ENCODE measurements at regions not wholly inside any gene's neighbourhood (a gene's known extent, or its start where the extent isn't known, plus 50 kb on each side); places are given as distances from the start of the nearest gene placed in this dataset.
"Not testable (repeated sequence)": the region's sequence is repeated elsewhere in the genome, so short reads cannot be mapped to it uniquely, and the experiment has no call there.

GRCh38 chr5:104551628-104552027, 989.0 kb upstream of the NUDT12 start:
- Histone ChIP-seq H3K4me3 (no peak overlapping the region), H3K27ac (no peak overlapping the region), H3K9me3 (no peaks in the 10 kb centered on the region), H3K4me1 (replicated peaks) (no peaks in the 10 kb centered on the region), H3K36me3 (no peaks in the 10 kb centered on the region), H3K27me3 (replicated peaks; ENCODE audit: insufficient read depth) (no peaks in the 10 kb centered on the region)
- intact Hi-C loops (cut with DNase I) = no loop called here
- 55% methylated on average over 3 of the region's 3 CpGs for WGBS
- DNase-seq (ENCODE audit: low spot score) = no peak
- TF ChIP-seq CTCF (IDR thresholded peaks at IDR 0.05) (no peak), POLR2A (IDR thresholded peaks at IDR 0.05) (no peak), POLR2AphosphoS5 (IDR thresholded peaks at IDR 0.05) (no peak)

- DNase-seq (ENCODE audit: low spot score); H3K27ac ChIP-seq; H3K4me3 ChIP-seq; H3K9me3 ChIP-seq; H3K36me3 ChIP-seq; intact Hi-C loops (cut with DNase I); H3K27me3 ChIP-seq (replicated peaks; ENCODE audit: insufficient read depth); H3K4me1 ChIP-seq (replicated peaks): not testable (repeated sequence)
- 72% methylated on average over 6 of the region's 6 CpGs for WGBS
These were observed 984.3 kb upstream of the NUDT12 start for GRCh38 chr5:104546871-104547270.

GRCh38 chr5:104541141-104541785, 978.7 kb upstream of the NUDT12 start:
- TF ChIP-seq POLR2A (IDR thresholded peaks at IDR 0.05) (no peak), CTCF (IDR thresholded peaks at IDR 0.05) (no peak), POLR2AphosphoS5 (IDR thresholded peaks at IDR 0.05) (no peak)
- H3K9me3 ChIP-seq = no peaks in the 10 kb centered on the region
- no peaks in the 10 kb centered on the region for H3K4me1 ChIP-seq (replicated peaks)
- no peaks in the 10 kb centered on the region for H3K36me3 ChIP-seq
- H3K27ac ChIP-seq = no peak overlapping the region
- intact Hi-C loops (cut with DNase I) = no loop called here
- WGBS = 81% methylated on average over 1 of the region's 1 CpG
- H3K4me3 ChIP-seq = no peak overlapping the region
- no peak for DNase-seq (ENCODE audit: low spot score)
- no peaks in the 10 kb centered on the region for H3K27me3 ChIP-seq (replicated peaks; ENCODE audit: insufficient read depth)

GRCh38 chr5:104540448-104540847, 977.9 kb upstream of the NUDT12 start:
- no peaks in the 10 kb centered on the region for H3K4me1 ChIP-seq (replicated peaks)
- no peak for TF ChIP-seq POLR2A (IDR thresholded peaks at IDR 0.05)
- TF ChIP-seq POLR2AphosphoS5 (IDR thresholded peaks at IDR 0.05) = no peak
- no peak for TF ChIP-seq CTCF (IDR thresholded peaks at IDR 0.05)
- no peaks in the 10 kb centered on the region for H3K9me3 ChIP-seq
- H3K27me3 ChIP-seq (replicated peaks; ENCODE audit: insufficient read depth) = no peaks in the 10 kb centered on the region
- 17% methylated on average over 1 of the region's 1 CpG for WGBS
- DNase-seq (ENCODE audit: low spot score) = no peak
- intact Hi-C loops (cut with DNase I) = no loop called here
- no peaks in the 10 kb centered on the region for H3K36me3 ChIP-seq
- no peak overlapping the region for H3K27ac ChIP-seq
- H3K4me3 ChIP-seq = no peak overlapping the region

- no peaks in the 10 kb centered on the region for H3K36me3 ChIP-seq
- no peak overlapping the region for H3K4me3 ChIP-seq
- H3K9me3 ChIP-seq = no peaks in the 10 kb centered on the region
- H3K27ac ChIP-seq = no peak overlapping the region
- intact Hi-C loops (cut with DNase I) = no loop called here
- no peak for TF ChIP-seq CTCF (IDR thresholded peaks at IDR 0.05)
- no peak for TF ChIP-seq POLR2A (IDR thresholded peaks at IDR 0.05)
- no peak for TF ChIP-seq POLR2AphosphoS5 (IDR thresholded peaks at IDR 0.05)
- H3K27me3 ChIP-seq (replicated peaks; ENCODE audit: insufficient read depth) = no peaks in the 10 kb centered on the region
- H3K4me1 ChIP-seq (replicated peaks) = no peaks in the 10 kb centered on the region
- DNase-seq (ENCODE audit: low spot score) = no peak
These were observed 977.2 kb upstream of the NUDT12 start for GRCh38 chr5:104539618-104540350.
